ENCODE measurements at regions not wholly inside any gene's neighbourhood (a gene's known extent, or its start where the extent isn't known, plus 50 kb on each side); places are given as distances from the start of the nearest gene placed in this dataset.

GRCh38 chr22:48838846-48839730 lies 988.6 kb downstream of the BRD1 start:
- intact Hi-C loops (cut with micrococcal nuclease): no loop called here
- no peak overlapping the region for H2AFZ ChIP-seq (ENCODE audit: insufficient read depth, low read depth, low read length, poor library complexity, severe bottlenecking)
- DNase-seq: no peak
- WGBS (ENCODE audit: insufficient coverage): 73% methylated on average over 19 of the region's 19 CpGs
- H3K27ac ChIP-seq (ENCODE audit: low read length in 2 of 2): no peak overlapping the region
- H3K9ac ChIP-seq (ENCODE audit: low read length): no peak overlapping the region
- peaks cover 0 to 67% (median 0%) of the 10 kb centered on the region in 3 donors for H3K9me3 ChIP-seq (ENCODE audit: control extremely low read depth in 1 of 3, control insufficient read depth in 2 of 3, insufficient read depth in 1 of 3, low read length in 2 of 3)
- Mint-ChIP-seq H3K4me3 (no peak overlapping the region), H3K9me3 (ENCODE audit: insufficient read depth) (no peaks in the 10 kb centered on the region), H3K27me3 (peaks cover 3% of the 10 kb centered on the region), H3K27ac (no peak overlapping the region), H3K4me1 (peaks cover 6% of the 10 kb centered on the region)
- no peaks in the 10 kb centered on the region for H3K36me3 ChIP-seq (replicated peaks in 1 of 2; ENCODE audit: control extremely low read depth in 1 of 2, control insufficient read depth in 1 of 2, extremely low read depth in 1 of 2, insufficient read depth in 2 of 2, low read length in 1 of 2)
- no peaks in the 10 kb centered on the region for H4K20me1 ChIP-seq (ENCODE audit: control insufficient read depth, insufficient read depth, low read length, poor library complexity, severe bottlenecking)
- ChIA-PET CTCF (no interaction called here), POLR2A (no interaction called here)
- TF ChIP-seq EZH2 (IDR thresholded peaks at IDR 0.05; ENCODE audit: borderline replicate concordance, insufficient read depth, low read depth, low read length, poor library complexity, severe bottlenecking) (no peak), CTCF (IDR thresholded peaks at IDR 0.05) (no peak)
- no peak overlapping the region for H3K4me3 ChIP-seq (ENCODE audit: control extremely low read depth in 1 of 5, extremely low read depth in 1 of 5, insufficient read depth in 1 of 5, low read depth in 2 of 5, low read length in 4 of 5)
- peaks cover 6 to 7% of the 10 kb centered on the region in 2 donors for H3K4me1 ChIP-seq (ENCODE audit: control insufficient read depth in 2 of 2, insufficient read depth in 2 of 2, low read length in 2 of 2)
- no peak for ATAC-seq (ENCODE audit: low read depth)
- no peak overlapping the region for H3K4me2 ChIP-seq (replicated peaks; ENCODE audit: low read depth, low read length, poor library complexity, severe bottlenecking)
- H3K79me2 ChIP-seq (ENCODE audit: control insufficient read depth, insufficient read depth, low read length): no peaks in the 10 kb centered on the region
- H3K27me3 ChIP-seq (replicated peaks in 1 of 4; ENCODE audit: control extremely low read depth in 1 of 4, control insufficient read depth in 3 of 4, insufficient read depth in 4 of 4, low read length in 3 of 4): peaks cover 0 to 2% (median 0%) of the 10 kb centered on the region in 4 experiments

- intact Hi-C loops (cut with micrococcal nuclease): no loop called here
- no peaks in the 10 kb centered on the region for H3K36me3 ChIP-seq (replicated peaks in 1 of 2; ENCODE audit: control extremely low read depth in 1 of 2, control insufficient read depth in 1 of 2, extremely low read depth in 1 of 2, insufficient read depth in 2 of 2, low read length in 1 of 2)
- H3K9ac ChIP-seq (ENCODE audit: low read length): no peak overlapping the region
- peaks cover 6% of the 10 kb centered on the region for H3K4me1 Mint-ChIP-seq
- H3K27me3 ChIP-seq (replicated peaks in 1 of 4; ENCODE audit: control extremely low read depth in 1 of 4, control insufficient read depth in 3 of 4, insufficient read depth in 4 of 4, low read length in 3 of 4): peaks cover 0 to 2% (median 0%) of the 10 kb centered on the region in 4 experiments
- H3K4me2 ChIP-seq (replicated peaks; ENCODE audit: low read depth, low read length, poor library complexity, severe bottlenecking): no peak overlapping the region
- peaks cover 0 to 65% (median 0%) of the 10 kb centered on the region in 3 donors for H3K9me3 ChIP-seq (ENCODE audit: control extremely low read depth in 1 of 3, control insufficient read depth in 2 of 3, insufficient read depth in 1 of 3, low read length in 2 of 3)
- ATAC-seq (ENCODE audit: low read depth): no peak
- H3K9me3 Mint-ChIP-seq (ENCODE audit: insufficient read depth): peaks cover 1% of the 10 kb centered on the region
- no peaks in the 10 kb centered on the region for H3K79me2 ChIP-seq (ENCODE audit: control insufficient read depth, insufficient read depth, low read length)
- H3K4me3 Mint-ChIP-seq: no peak overlapping the region
- H4K20me1 ChIP-seq (ENCODE audit: control insufficient read depth, insufficient read depth, low read length, poor library complexity, severe bottlenecking): no peaks in the 10 kb centered on the region
- POLR2A ChIA-PET: no interaction called here
- CTCF ChIA-PET: no interaction called here
- 84% methylated on average over 16 of the region's 16 CpGs for WGBS (ENCODE audit: insufficient coverage)
- no peak for TF ChIP-seq EZH2 (IDR thresholded peaks at IDR 0.05; ENCODE audit: borderline replicate concordance, insufficient read depth, low read depth, low read length, poor library complexity, severe bottlenecking)
- no peak for TF ChIP-seq CTCF (IDR thresholded peaks at IDR 0.05)
- H3K27ac Mint-ChIP-seq: no peak overlapping the region
- H3K27ac ChIP-seq (ENCODE audit: low read length in 2 of 2): no peak overlapping the region
- DNase-seq: no peak
- peaks cover 6 to 7% of the 10 kb centered on the region in 2 donors for H3K4me1 ChIP-seq (ENCODE audit: control insufficient read depth in 2 of 2, insufficient read depth in 2 of 2, low read length in 2 of 2)
- H3K4me3 ChIP-seq (ENCODE audit: control extremely low read depth in 1 of 5, extremely low read depth in 1 of 5, insufficient read depth in 1 of 5, low read depth in 2 of 5, low read length in 4 of 5): no peak overlapping the region
- peaks cover 3% of the 10 kb centered on the region for H3K27me3 Mint-ChIP-seq
- H2AFZ ChIP-seq (ENCODE audit: insufficient read depth, low read depth, low read length, poor library complexity, severe bottlenecking): no peak overlapping the region
Measured at GRCh38 chr22:48838376-48838775, 989.3 kb downstream of the BRD1 start.
